ENCODE measurements at regions not wholly inside any gene's neighbourhood (a gene's known extent, or its start where the extent isn't known, plus 50 kb on each side); places are given as distances from the start of the nearest gene placed in this dataset.
"Not testable (repeated sequence)": the region's sequence is repeated elsewhere in the genome, so short reads cannot be mapped to it uniquely, and the experiment has no call there.

DNA sequence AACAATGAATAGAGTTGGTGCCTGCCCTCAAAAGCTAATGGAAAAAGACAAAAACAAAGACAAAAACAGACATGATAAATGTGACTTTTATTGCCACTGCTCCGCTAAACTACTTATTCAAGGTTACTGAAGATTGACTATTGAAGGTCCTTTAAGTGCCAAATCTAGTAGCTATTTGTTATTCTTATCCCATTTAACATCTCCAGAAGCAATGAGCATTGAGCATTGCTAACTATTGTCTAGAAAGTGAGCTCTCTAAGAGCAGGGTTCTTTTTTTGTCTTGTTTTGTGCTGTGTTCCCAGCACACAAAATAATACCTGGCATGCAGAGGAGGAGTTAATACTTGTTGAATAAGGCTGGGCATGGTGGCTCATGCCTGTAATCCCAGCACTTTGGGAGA is 95.4 kb upstream of the SFRP2 start:
- no peak for DNase-seq
- CTCF ChIA-PET, result no interaction called here
- Mint-ChIP-seq H3K4me1 (no peaks in the 10 kb centered on the region), H3K9me3 (peaks cover 14% of the 10 kb centered on the region), H3K4me3 (no peak overlapping the region), H3K27me3 (no peaks in the 10 kb centered on the region), H3K36me3 (no peaks in the 10 kb centered on the region), H3K27ac (no peak overlapping the region)

DNA sequence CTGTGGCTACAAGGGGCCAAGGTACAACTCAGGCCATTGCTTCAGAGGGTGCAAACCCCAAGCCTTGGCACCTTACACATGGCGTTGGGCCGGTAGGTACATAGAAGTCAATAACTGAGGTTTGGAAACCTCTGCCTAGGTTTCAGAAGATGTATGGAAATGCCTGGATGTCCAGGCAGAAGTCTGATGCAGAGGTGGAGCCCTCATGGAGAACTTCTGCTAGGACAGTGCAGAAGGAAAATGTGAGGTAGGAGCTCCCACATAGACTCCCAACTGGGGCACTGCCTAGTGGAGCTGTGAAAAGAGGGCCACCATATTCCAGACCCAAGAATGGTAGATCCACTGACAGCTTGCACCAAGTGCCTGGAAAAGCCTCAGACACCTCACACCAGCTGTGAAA is 92.1 kb upstream of the SFRP2 start:
- CTCF ChIA-PET, result no interaction called here
- H3K36me3 Mint-ChIP-seq, result no peaks in the 10 kb centered on the region
- peaks cover 14% of the 10 kb centered on the region for H3K9me3 Mint-ChIP-seq
- no peaks in the 10 kb centered on the region for H3K27me3 Mint-ChIP-seq
- H3K27ac Mint-ChIP-seq, result no peak overlapping the region
- DNase-seq, result no peak
- no peaks in the 10 kb centered on the region for H3K4me1 Mint-ChIP-seq
- no peak overlapping the region for H3K4me3 Mint-ChIP-seq

DNA sequence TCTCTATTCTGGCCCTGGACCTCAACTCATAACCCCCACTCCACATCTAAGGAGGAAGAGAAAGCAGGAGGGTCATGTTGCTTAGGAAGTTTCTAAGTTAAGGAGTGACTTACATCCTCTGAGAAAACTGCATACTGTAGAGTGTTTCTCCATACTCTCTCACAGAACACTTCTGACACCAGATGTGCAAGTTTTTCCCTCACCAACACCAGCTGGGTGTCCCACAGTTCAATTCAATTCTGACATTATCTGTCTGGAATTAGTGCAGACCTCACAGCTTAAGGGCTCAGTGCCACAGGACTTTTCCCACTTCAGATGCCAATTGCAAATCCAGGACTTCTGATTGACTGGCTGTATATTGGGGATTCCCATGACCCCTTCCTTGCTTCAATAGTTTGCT is 89.0 kb upstream of the SFRP2 start:
- H3K4me1 Mint-ChIP-seq, result no peaks in the 10 kb centered on the region
- H3K27ac Mint-ChIP-seq, result no peak overlapping the region
- CTCF ChIA-PET, result no interaction called here
- H3K27me3 Mint-ChIP-seq, result no peaks in the 10 kb centered on the region
- DNase-seq, result no peak
- no peak overlapping the region for H3K4me3 Mint-ChIP-seq
- H3K36me3 Mint-ChIP-seq, result no peaks in the 10 kb centered on the region
- peaks cover 14% of the 10 kb centered on the region for H3K9me3 Mint-ChIP-seq

DNA sequence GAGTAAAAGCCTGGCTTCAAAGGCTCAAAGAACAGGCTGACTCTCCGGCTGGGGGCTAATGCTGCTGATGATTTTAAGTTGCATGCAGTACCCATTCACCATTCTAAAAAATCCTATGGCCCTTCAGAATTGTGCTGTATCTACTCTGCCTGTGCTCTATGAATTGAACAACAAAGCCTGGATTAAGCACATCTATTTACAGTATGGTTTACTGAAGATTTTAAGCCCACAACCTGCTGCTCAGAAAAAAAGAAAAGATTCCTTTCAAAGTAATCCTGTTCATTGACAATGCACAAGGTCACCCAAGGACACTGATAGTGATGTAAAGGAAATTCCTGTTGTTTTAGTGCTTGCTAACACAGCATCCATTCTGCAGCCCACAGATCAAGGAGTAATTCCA is 84.9 kb upstream of the SFRP2 start:
- H3K9me3 Mint-ChIP-seq, result peaks cover under 1% of the 10 kb centered on the region
- no peaks in the 10 kb centered on the region for H3K36me3 Mint-ChIP-seq
- H3K27ac Mint-ChIP-seq, result no peak overlapping the region
- H3K27me3 Mint-ChIP-seq, result no peaks in the 10 kb centered on the region
- CTCF ChIA-PET, result no interaction called here
- no peak for DNase-seq
- no peak overlapping the region for H3K4me3 Mint-ChIP-seq
- H3K4me1 Mint-ChIP-seq, result no peaks in the 10 kb centered on the region

DNA sequence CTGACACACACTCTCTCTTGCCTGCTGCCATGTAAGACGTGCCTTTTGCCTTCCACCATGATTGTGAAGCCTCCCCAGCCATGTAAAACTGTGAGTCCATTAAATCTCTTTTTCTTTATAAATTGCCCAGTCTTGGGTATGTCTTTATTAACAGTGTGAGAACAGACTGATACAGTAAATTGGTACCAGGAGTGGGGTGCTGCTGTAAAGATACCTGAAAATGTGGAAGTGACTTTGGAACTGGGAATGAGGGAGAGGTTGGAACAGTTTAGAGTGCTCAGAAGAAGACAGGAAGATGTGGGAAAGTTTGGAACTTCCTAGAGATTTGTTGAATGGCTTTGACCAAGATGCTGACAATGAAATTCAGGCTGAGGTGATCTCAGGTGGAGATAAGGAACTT is 77.9 kb upstream of the SFRP2 start:
- H3K27me3 Mint-ChIP-seq, DNase-seq, H3K4me1 Mint-ChIP-seq, H3K4me3 Mint-ChIP-seq, H3K36me3 Mint-ChIP-seq, CTCF ChIA-PET, H3K27ac Mint-ChIP-seq: not testable (repeated sequence)
- H3K9me3 Mint-ChIP-seq, result peaks cover 23% of the 10 kb centered on the region

DNA sequence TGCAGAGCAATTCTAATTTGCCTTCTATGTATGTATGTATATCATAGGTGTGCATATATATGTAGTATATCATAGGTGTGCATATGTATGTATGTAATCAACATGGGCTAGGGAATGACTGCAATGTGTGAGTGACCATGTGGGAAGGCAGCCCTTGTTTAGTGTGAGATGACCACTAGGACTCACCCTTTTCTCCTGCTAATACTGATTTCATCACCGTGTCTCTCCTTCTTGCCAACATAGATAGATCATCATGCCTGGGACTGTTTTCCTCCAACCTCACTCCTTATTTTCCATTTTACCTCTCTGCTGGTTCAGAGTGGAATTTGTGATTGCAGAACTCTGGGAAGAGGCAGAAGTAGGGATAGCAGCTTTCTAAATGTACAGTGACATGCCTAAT is 63.6 kb upstream of the SFRP2 start:
- no peak for DNase-seq
- H3K36me3 Mint-ChIP-seq, result no peaks in the 10 kb centered on the region
- H3K27me3 Mint-ChIP-seq, result no peaks in the 10 kb centered on the region
- no peak overlapping the region for H3K27ac Mint-ChIP-seq
- H3K4me3 Mint-ChIP-seq, result no peak overlapping the region
- H3K4me1 Mint-ChIP-seq, result no peaks in the 10 kb centered on the region
- CTCF ChIA-PET, result no interaction called here
- H3K9me3 Mint-ChIP-seq, result peaks cover 2% of the 10 kb centered on the region

DNA sequence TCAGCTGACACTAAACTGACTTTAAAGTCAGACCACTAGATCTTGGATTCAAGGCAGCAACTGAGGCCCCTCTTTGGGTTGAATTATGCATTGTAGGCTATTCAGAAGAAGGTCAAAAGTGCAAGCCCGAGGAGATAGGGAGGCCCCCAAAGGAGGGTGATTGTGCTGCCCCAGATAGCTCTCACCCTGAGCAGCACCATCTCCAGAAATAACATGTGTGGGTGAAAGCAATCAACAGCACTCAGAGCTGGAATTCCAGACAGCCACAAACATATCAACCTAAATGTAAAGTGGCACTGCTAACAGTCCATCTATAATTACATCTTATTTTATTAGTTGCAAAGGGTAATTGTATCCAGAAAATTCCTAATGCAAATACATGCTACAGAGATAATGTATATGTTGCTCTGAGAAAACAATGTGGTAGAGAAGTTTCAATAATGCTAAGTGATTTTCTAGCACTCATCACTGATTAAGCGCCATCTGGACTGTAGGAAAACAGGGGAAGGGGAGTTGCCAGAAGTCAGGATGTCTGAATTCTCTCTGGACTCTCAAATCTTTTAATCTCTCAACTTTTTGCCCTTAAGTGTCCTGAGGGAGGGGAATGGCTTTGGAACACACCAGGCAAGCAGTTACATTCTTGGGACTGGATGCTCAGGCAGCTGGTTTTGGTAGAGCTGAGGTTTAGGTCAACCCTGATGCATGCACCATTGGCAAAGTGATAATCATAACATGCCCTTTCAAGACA is 61.8 kb upstream of the SFRP2 start:
- Mint-ChIP-seq H3K9me3 (peaks cover 2% of the 10 kb centered on the region), H3K27ac (no peak overlapping the region), H3K4me1 (no peaks in the 10 kb centered on the region), H3K4me3 (no peak overlapping the region), H3K36me3 (no peaks in the 10 kb centered on the region), H3K27me3 (no peaks in the 10 kb centered on the region)
- no peak for DNase-seq
- CTCF ChIA-PET, result no interaction called here

DNA sequence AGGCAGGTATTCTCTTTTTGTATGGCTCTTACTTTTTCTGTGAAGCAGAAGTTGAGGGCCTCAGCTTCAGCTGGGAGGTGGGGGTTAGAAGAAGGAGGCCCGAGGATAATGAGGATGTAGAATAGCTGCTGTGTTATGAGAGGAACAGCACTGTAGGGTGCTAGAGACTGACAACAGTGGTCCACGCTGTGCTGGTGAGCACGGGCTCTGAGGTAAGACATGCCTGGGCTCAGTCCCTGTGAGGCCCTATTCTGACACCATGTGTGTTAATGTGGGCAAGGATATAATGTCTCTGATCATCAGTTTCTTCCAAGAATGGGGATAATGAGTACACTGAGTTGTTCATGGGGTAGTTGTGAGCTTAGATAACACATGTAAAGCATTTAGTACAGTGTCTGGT is 55.3 kb upstream of the SFRP2 start:
- H3K4me1 Mint-ChIP-seq, result no peaks in the 10 kb centered on the region
- no peak for DNase-seq
- no peak overlapping the region for H3K27ac Mint-ChIP-seq
- H3K27me3 Mint-ChIP-seq, result no peaks in the 10 kb centered on the region
- H3K4me3 Mint-ChIP-seq, result no peak overlapping the region
- CTCF ChIA-PET, result no interaction called here
- H3K9me3 Mint-ChIP-seq, result no peaks in the 10 kb centered on the region
- H3K36me3 Mint-ChIP-seq, result no peaks in the 10 kb centered on the region

All from activated naive CD4-positive, alpha-beta T cell treated with anti-CD3 and anti-CD28 coated beads, Interleukin-2, amount 10 ng/mL, durations not matched to agents 7 days and 5 days (primary cell).